ENCODE measurements at regions not wholly inside any gene's neighbourhood (a gene's known extent, or its start where the extent isn't known, plus 50 kb on each side); places are given as distances from the start of the nearest gene placed in this dataset.

DNA sequence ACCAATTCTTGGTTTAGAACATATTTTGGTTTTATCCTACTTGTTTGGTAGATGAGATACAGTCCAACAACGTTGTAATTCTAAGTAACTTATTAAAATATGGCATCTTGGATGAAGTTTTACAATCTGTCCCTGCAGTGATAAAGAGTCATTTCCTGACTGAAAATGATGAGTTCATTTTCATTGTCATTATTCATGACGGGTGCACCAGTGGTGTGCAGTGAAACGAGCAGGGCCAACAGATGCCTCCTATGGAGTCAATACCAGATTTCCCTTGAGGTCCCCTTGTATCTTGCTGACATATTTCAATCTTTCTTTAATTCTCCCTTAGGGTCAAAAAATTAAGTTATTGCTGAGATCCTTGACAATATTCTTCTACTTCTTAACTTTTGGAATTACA lies 438.5 kb downstream of the LRIG3 start:
- TF ChIP-seq, protein P1, sequence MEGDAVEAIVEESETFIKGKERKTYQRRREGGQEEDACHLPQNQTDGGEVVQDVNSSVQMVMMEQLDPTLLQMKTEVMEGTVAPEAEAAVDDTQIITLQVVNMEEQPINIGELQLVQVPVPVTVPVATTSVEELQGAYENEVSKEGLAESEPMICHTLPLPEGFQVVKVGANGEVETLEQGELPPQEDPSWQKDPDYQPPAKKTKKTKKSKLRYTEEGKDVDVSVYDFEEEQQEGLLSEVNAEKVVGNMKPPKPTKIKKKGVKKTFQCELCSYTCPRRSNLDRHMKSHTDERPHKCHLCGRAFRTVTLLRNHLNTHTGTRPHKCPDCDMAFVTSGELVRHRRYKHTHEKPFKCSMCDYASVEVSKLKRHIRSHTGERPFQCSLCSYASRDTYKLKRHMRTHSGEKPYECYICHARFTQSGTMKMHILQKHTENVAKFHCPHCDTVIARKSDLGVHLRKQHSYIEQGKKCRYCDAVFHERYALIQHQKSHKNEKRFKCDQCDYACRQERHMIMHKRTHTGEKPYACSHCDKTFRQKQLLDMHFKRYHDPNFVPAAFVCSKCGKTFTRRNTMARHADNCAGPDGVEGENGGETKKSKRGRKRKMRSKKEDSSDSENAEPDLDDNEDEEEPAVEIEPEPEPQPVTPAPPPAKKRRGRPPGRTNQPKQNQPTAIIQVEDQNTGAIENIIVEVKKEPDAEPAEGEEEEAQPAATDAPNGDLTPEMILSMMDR (IDR thresholded peaks at IDR 0.05), result no peak
- TF ChIP-seq POLR2A (IDR thresholded peaks at IDR 0.05), result no peak

All from esophagus squamous epithelium (tissue), 4 donors.